DOHH2 (cell line): ENCODE measurements at regions not wholly inside any gene's neighbourhood (a gene's known extent, or its start where the extent isn't known, plus 50 kb on each side); places are given as distances from the start of the nearest gene placed in this dataset.

Experiments used
- H3F3A ChIP-seq: fragments of 200-600 bp; sonication (generic), shearing (Covaris generic); 2 replicates; pipeline ENCODE4 v1.6.0; 2016; ENCODE audit warnings: antibody characterized with exemption, mild to moderate bottlenecking; ENCODE audit not compliant: control insufficient read depth, insufficient read depth
- H3K27ac ChIP-seq: fragments of 200-600 bp; sonication (generic); 2 replicates; pipeline ENCODE4 v1.5.1; 2014; ENCODE audit warnings: low read depth, mild to moderate bottlenecking, low read length, moderate library complexity
- H3K27me3 ChIP-seq: fragments of 200-600 bp; sonication (generic); 2 replicates; pipeline ENCODE4 v1.6.1; 2014; ENCODE audit warnings: mild to moderate bottlenecking, low read length, mixed read lengths; ENCODE audit not compliant: control insufficient read depth
- H3K36me3 ChIP-seq: fragments of 200-600 bp; sonication (generic); 2 replicates; pipeline ENCODE4 v1.6.1; 2014; ENCODE audit warnings: mild to moderate bottlenecking, low read length, moderate library complexity, mixed read lengths; ENCODE audit not compliant: control insufficient read depth
- H3K4me1 ChIP-seq: fragments of 200-600 bp; sonication (generic); 2 replicates; pipeline ENCODE4 v1.6.1; 2014; ENCODE audit warnings: mild to moderate bottlenecking, low read length, mixed read lengths; ENCODE audit not compliant: control insufficient read depth
- H3K4me2 ChIP-seq: fragments of 200-600 bp; sonication (generic); 2 replicates; pipeline ENCODE4 v1.6.0; 2014; ENCODE audit warnings: mild to moderate bottlenecking, low read length, moderate library complexity
- H3K4me3 ChIP-seq: fragments of 200-600 bp; sonication (generic); 2 replicates; pipeline ENCODE4 v1.5.1; 2014; ENCODE audit warnings: mild to moderate bottlenecking, low read length, mixed read lengths
- H3K79me2 ChIP-seq: fragments of 200-600 bp; sonication (generic); 2 replicates; pipeline ENCODE4 v1.6.1; 2014; ENCODE audit warnings: mild to moderate bottlenecking, low read length, mixed read lengths; ENCODE audit not compliant: control insufficient read depth
- H3K9me2 ChIP-seq: fragments of 200-600 bp; sonication (generic); replicated peaks from 2 replicates; pipeline ENCODE4 v1.6.1; 2014; ENCODE audit warnings: mild to moderate bottlenecking, low read length, mixed read lengths; ENCODE audit not compliant: control insufficient read depth
- H3K9me3 ChIP-seq: fragments of 200-600 bp; sonication (generic); 2 replicates; pipeline ENCODE4 v1.6.1; 2014; ENCODE audit warnings: antibody characterized with exemption, low read length, mixed read lengths; ENCODE audit not compliant: control insufficient read depth, insufficient read depth
- H4K20me1 ChIP-seq: fragments of 200-600 bp; sonication (generic); 2 replicates; pipeline ENCODE4 v1.6.0; 2014; ENCODE audit warnings: low read depth, mild to moderate bottlenecking, antibody characterized with exemption, low read length, moderate library complexity; ENCODE audit not compliant: control insufficient read depth, insufficient read depth
- CTCF ChIP-seq: fragments of 200-600 bp; sonication (generic); IDR thresholded peaks from one replicate; pipeline ENCODE4 v1.5.1; 2014; ENCODE audit warnings: antibody characterized with exemption, mild to moderate bottlenecking, low read depth, low read length; ENCODE audit not compliant: poor library complexity, severe bottlenecking
- EZH2phosphoT487 ChIP-seq: fragments of 200-600 bp; sonication (generic); IDR thresholded peaks from 2 replicates; pipeline ENCODE4 v1.6.1; 2017; ENCODE audit warnings: borderline replicate concordance, mild to moderate bottlenecking, antibody characterized with exemption, low read length, moderate library complexity, mixed read lengths

- Histone ChIP-seq H3K4me1 (no peaks in the 10 kb centered on the region), H3K27me3 (no peaks in the 10 kb centered on the region), H3K79me2 (no peaks in the 10 kb centered on the region), H3K4me3 (no peak overlapping the region), H3K4me2 (no peak overlapping the region), H3K27ac (no peak overlapping the region), H3F3A (no peaks in the 10 kb centered on the region), H3K9me3 (no peaks in the 10 kb centered on the region), H4K20me1 (no peaks in the 10 kb centered on the region), H3K36me3 (no peaks in the 10 kb centered on the region), H3K9me2 (no peaks in the 10 kb centered on the region)
- TF ChIP-seq EZH2phosphoT487 (no peak), CTCF (no peak)
Measured at GRCh38 chr9:1469996-1470395, 419.8 kb downstream of the DMRT2 start.

DNA sequence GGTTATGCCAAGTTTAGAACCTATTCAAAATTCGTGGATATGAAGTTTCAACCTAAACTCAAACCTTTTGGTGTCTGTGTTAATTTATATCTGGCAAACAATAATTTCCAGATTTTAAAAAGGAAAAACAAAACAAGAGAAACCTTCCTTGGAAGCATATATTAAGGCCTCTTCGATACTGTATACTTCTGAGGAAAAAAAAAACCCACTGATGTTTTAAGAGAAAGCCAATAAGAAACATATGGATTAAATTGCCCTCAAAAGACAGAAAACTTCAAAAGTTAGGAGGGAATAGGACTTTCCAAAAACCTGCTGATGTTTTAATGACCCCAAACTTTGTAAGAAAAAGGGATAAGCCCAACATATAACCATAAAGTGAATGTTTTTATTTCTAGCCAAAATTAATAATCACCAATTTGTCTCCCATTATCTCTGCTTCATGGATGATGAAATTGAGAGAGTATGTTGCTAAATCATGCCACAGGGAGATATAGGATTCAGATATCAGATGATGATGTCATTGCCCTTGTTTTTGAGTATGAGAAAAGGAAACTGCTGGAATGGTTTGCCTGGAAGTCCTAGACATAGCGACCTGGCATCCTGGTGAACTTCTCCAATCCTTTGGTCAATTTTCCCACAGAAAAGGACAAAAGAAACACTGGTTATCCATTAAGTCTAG, 423.9 kb downstream of the DMRT2 start:
- Histone ChIP-seq H3K4me1 (no peaks in the 10 kb centered on the region), H3K27ac (no peak overlapping the region), H3F3A (no peaks in the 10 kb centered on the region), H3K27me3 (no peaks in the 10 kb centered on the region), H3K4me2 (no peak overlapping the region), H3K79me2 (no peaks in the 10 kb centered on the region), H3K36me3 (no peaks in the 10 kb centered on the region), H3K4me3 (no peak overlapping the region), H4K20me1 (no peaks in the 10 kb centered on the region), H3K9me3 (no peaks in the 10 kb centered on the region), H3K9me2 (no peaks in the 10 kb centered on the region)
- TF ChIP-seq CTCF (no peak), EZH2phosphoT487 (no peak)

- Histone ChIP-seq H3K9me3 (no peaks in the 10 kb centered on the region), H3K27ac (no peak overlapping the region), H3K4me3 (no peak overlapping the region), H3K79me2 (no peaks in the 10 kb centered on the region), H4K20me1 (no peaks in the 10 kb centered on the region), H3K9me2 (no peaks in the 10 kb centered on the region), H3F3A (no peaks in the 10 kb centered on the region), H3K36me3 (no peaks in the 10 kb centered on the region), H3K4me2 (no peak overlapping the region), H3K27me3 (no peaks in the 10 kb centered on the region), H3K4me1 (no peaks in the 10 kb centered on the region)
- TF ChIP-seq EZH2phosphoT487 (no peak), CTCF (no peak)
Measured at GRCh38 chr9:1474671-1475070, 424.5 kb downstream of the DMRT2 start.
